ENCODE measurements at regions not wholly inside any gene's neighbourhood (a gene's known extent, or its start where the extent isn't known, plus 50 kb on each side); places are given as distances from the start of the nearest gene placed in this dataset.

- no peak for TF ChIP-seq CTCF (IDR thresholded peaks at IDR 0.05; ENCODE audit: poor library complexity)
- TF ChIP-seq EZH2 (IDR thresholded peaks at IDR 0.05; ENCODE audit: borderline replicate concordance), result no peak
- no peak for TF ChIP-seq EZH2phosphoT487 (IDR thresholded peaks at IDR 0.05; ENCODE audit: low read depth, severe bottlenecking, unreplicated experiment)
These were observed 128.6 kb upstream of the THSD7A start for GRCh38 chr7:11960621-11961020.

Measured in hepatocyte (in vitro differentiated cells).